ENCODE measurements at regions not wholly inside any gene's neighbourhood (a gene's known extent, or its start where the extent isn't known, plus 50 kb on each side); places are given as distances from the start of the nearest gene placed in this dataset.

GRCh38 chr2:2853346-2853745, 522.3 kb upstream of the MYT1L start:
- TF ChIP-seq CTCF (IDR thresholded peaks at IDR 0.05) (no peak), EZH2 (IDR thresholded peaks at IDR 0.05) (no peak)
